Esophagus muscularis mucosa (tissue), 4 donors: ENCODE measurements at regions not wholly inside any gene's neighbourhood (a gene's known extent, or its start where the extent isn't known, plus 50 kb on each side); places are given as distances from the start of the nearest gene placed in this dataset.

Experiments
- DNase-seq: peaks from one replicate; pipeline ENCODE4 v3.0.0-alpha.2; 2017; ENCODE audit errors: extremely low spot score
- H3K27ac ChIP-seq, 4 donors: fragments of 200-600 bp; sonication (generic); replicated peaks in 1 of 4; 1 replicate in 3 of 4; 2 replicates in 1 of 4; pipeline ENCODE4 v1.5.1; 2016 to 2019; ENCODE audit warnings: mild to moderate bottlenecking in 1 of 4
- H3K27me3 ChIP-seq, 4 donors: fragments of 200-600 bp; sonication (generic); one replicate each; pipeline versions ENCODE4 v1.5.1 to v1.6.0; 2016 to 2019
- H3K36me3 ChIP-seq, 4 donors: fragments of 200-600 bp; sonication (generic); one replicate each; pipeline ENCODE4 v1.5.1; 2016 to 2019
- H3K4me1 ChIP-seq, 4 donors: fragments of 200-600 bp; sonication (generic); one replicate each; pipeline ENCODE4 v1.5.1; 2016 to 2019
- H3K4me3 ChIP-seq, 4 donors: fragments of 200-600 bp; sonication (generic); 1 replicate in 2 of 4; 2 replicates in 2 of 4; pipeline ENCODE4 v1.5.1; 2016 to 2019; ENCODE audit warnings: mild to moderate bottlenecking in 4 of 4, moderate library complexity in 1 of 4
- H3K9me3 ChIP-seq, 4 donors: fragments of 200-600 bp; sonication (generic); 1 replicate in 3 of 4; 2 replicates in 1 of 4; pipeline ENCODE4 v1.5.1; 2016 to 2019
- EP300 ChIP-seq: sonication (generic); formaldehyde crosslinking; IDR thresholded peaks from one replicate; pipeline ENCODE4 v1.6.1; 2017; ENCODE audit warnings: antibody characterized with exemption
- POLR2A ChIP-seq: fragments of 450-650 bp; IDR thresholded peaks from one replicate; pipeline ENCODE4 v1.6.1; 2017; ENCODE audit warnings: antibody characterized with exemption, moderate library complexity, mild to moderate bottlenecking, low read depth
- POLR2AphosphoS5 ChIP-seq, 2 donors: sonication (generic); formaldehyde crosslinking; IDR thresholded peaks; one replicate each; pipeline ENCODE4 v1.6.1; 2017; ENCODE audit warnings: antibody characterized with exemption in 2 of 2
- WGBS: methylation state at CpG from one replicate; pipeline ENCODE4 v1.1.5; 2018; 5-methylcytosine and 5-hydroxymethylcytosine counted together
- intact Hi-C: fragments of 100-400 bp; cut with DNase I; formaldehyde crosslinking; loops from one replicate; pipeline ENCODE4 v1.15.1; 2023
- TF ChIP-seq, protein P1 (sequence below), 3 experiments: fragments of 200-600 bp in 2 of 3; fragments of 450-650 bp in 1 of 3; sonication (generic) in 2 of 3; IDR thresholded peaks; one replicate each; pipeline ENCODE4 v1.5.1; 2017 to 2019; ENCODE audit warnings: antibody characterized with exemption in 3 of 3, mild to moderate bottlenecking in 2 of 3, moderate library complexity in 1 of 3

DNA sequence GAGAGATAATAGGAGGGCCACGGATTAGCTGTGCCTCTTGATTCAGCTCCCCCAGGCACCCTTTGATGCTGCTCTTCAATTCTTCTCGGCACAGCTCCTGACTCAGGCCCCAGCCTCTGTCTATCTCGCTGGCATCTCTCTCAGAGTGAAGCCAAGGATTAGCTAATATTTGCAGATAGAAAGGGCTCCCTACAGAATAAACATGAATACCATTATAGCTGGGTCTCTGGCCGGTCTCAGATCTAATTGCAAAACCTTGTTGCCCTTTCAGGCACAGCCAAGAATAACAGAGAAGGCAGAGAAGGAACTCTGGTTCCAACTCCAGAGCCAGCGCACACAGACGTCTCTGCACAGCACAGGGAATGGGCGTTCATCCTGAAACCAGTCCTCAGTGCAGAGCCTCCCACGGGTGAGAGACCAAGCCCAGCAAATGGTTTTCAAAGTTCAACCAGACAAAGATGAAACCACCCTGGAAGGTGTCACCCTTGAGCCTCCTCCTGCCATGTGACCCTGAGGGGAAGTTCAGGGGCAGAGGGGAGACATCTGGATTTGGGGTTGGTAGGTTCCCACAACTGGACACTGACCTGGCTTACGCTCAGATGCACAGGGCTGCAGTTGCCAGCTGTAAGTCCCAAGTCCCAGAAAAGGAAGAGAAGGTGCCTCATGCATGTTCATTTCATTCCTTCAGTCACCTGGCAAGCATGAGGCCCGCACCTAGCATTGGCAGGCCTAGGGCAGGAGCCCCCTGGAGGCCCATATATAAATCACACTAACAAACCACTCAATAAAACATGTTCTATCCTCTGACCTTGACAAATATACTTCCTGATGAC, 394.0 kb downstream of the NPHP4 start:
- H3K27ac ChIP-seq = no peak overlapping the region
- no peaks in the 10 kb centered on the region for H3K36me3 ChIP-seq
- H3K27me3 ChIP-seq = peaks cover 0 to 37% (median 0%) of the 10 kb centered on the region in 4 donors
- H3K4me1 ChIP-seq = peaks cover 0 to 6% (median 0%) of the 10 kb centered on the region in 4 donors
- 44% methylated on average over 10 of the region's 10 CpGs for WGBS
- H3K9me3 ChIP-seq = no peaks in the 10 kb centered on the region
- intact Hi-C loops = no loop called here
- TF ChIP-seq POLR2AphosphoS5 (IDR thresholded peaks at IDR 0.05) (no peak), EP300 (no peak), POLR2A (no peak)
- TF ChIP-seq, protein P1, sequence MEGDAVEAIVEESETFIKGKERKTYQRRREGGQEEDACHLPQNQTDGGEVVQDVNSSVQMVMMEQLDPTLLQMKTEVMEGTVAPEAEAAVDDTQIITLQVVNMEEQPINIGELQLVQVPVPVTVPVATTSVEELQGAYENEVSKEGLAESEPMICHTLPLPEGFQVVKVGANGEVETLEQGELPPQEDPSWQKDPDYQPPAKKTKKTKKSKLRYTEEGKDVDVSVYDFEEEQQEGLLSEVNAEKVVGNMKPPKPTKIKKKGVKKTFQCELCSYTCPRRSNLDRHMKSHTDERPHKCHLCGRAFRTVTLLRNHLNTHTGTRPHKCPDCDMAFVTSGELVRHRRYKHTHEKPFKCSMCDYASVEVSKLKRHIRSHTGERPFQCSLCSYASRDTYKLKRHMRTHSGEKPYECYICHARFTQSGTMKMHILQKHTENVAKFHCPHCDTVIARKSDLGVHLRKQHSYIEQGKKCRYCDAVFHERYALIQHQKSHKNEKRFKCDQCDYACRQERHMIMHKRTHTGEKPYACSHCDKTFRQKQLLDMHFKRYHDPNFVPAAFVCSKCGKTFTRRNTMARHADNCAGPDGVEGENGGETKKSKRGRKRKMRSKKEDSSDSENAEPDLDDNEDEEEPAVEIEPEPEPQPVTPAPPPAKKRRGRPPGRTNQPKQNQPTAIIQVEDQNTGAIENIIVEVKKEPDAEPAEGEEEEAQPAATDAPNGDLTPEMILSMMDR (IDR thresholded peaks at IDR 0.05) = no peak
- peak; percentile 79 for DNase-seq
- H3K4me3 ChIP-seq = no peak overlapping the region

GRCh38 chr1:5597171-5597850, 394.9 kb downstream of the NPHP4 start:
- DNase-seq = peak; percentile 78
- intact Hi-C loops = no loop called here
- 61% methylated on average over 13 of the region's 13 CpGs for WGBS

GRCh38 chr1:5596651-5597050, 395.6 kb downstream of the NPHP4 start:
- Histone ChIP-seq H3K4me3 (no peak overlapping the region), H3K36me3 (no peaks in the 10 kb centered on the region), H3K4me1 (peaks cover 0 to 6% (median 0%) of the 10 kb centered on the region in 4 donors), H3K9me3 (peaks cover 0 to under 1% (median 0%) of the 10 kb centered on the region in 4 donors), H3K27ac (no peak overlapping the region), H3K27me3 (peaks cover 0 to 38% (median 0%) of the 10 kb centered on the region in 4 donors)
- TF ChIP-seq, protein P1 (IDR thresholded peaks at IDR 0.05) = no peak
- TF ChIP-seq POLR2AphosphoS5 (IDR thresholded peaks at IDR 0.05) = no peak
- TF ChIP-seq EP300 = no peak
- no peak for TF ChIP-seq POLR2A
- intact Hi-C loops = no loop called here
- 78% methylated on average over 8 of the region's 8 CpGs for WGBS
- DNase-seq = peak; percentile 88

More at GRCh38 chr1:5597171-5597850, 394.9 kb downstream of the NPHP4 start:
- H3K9me3 ChIP-seq = no peaks in the 10 kb centered on the region
- H3K27ac ChIP-seq = no peak overlapping the region
- peaks cover 0 to 40% (median 0%) of the 10 kb centered on the region in 4 donors for H3K27me3 ChIP-seq
- no peaks in the 10 kb centered on the region for H3K36me3 ChIP-seq
- no peak overlapping the region for H3K4me3 ChIP-seq
- TF ChIP-seq POLR2AphosphoS5 (IDR thresholded peaks at IDR 0.05) (no peak), POLR2A (no peak), EP300 (no peak)
- TF ChIP-seq, protein P1 (IDR thresholded peaks at IDR 0.05) = no peak
- peaks cover 0 to 6% (median 0%) of the 10 kb centered on the region in 4 donors for H3K4me1 ChIP-seq

DNA sequence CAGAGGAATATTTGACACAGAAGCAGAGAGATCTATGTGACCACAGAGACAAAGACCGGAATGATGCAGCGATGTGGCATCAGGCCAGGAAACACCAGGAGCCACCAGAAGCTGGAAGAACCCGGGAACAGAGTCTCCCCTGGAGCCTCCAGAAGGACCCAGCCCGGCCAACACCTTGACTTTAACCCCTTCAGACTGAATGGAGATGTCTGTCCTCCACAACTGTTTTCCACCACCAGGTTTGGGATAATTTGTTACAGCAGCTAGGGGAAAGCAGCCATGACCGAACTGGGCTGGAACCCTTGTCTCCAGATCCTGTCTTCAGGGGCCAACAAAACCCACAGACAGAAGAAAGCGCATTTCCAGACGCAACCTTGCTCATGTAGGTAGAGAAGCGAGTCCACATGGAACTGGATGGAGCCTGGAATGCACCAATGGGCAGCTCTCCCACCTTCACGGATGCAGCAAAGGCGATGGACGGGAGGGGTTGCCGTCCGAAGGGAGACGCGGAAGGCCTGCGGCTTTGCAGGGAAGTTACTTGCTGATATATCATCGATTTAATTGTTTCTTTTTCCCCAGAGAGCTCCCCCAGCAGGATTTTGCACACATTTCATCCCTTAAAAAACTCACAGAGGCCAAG, 396.6 kb downstream of the NPHP4 start:
- 88% methylated on average over 17 of the region's 17 CpGs for WGBS
- no peak overlapping the region for H3K4me3 ChIP-seq
- peaks cover 0 to 6% (median 0%) of the 10 kb centered on the region in 4 donors for H3K4me1 ChIP-seq
- intact Hi-C loops = no loop called here
- peaks cover 0 to 11% (median 7%) of the 10 kb centered on the region in 4 donors for H3K9me3 ChIP-seq
- H3K27me3 ChIP-seq = peaks cover 0 to 30% (median 0%) of the 10 kb centered on the region in 4 donors
- TF ChIP-seq, protein P1 (IDR thresholded peaks at IDR 0.05) = no peak
- TF ChIP-seq POLR2AphosphoS5 (IDR thresholded peaks at IDR 0.05) = no peak
- TF ChIP-seq EP300 = no peak
- no peak for TF ChIP-seq POLR2A
- H3K36me3 ChIP-seq = no peaks in the 10 kb centered on the region
- no peak overlapping the region for H3K27ac ChIP-seq
- DNase-seq = peak; percentile 86
